ENCODE measurements at regions not wholly inside any gene's neighbourhood (a gene's known extent, or its start where the extent isn't known, plus 50 kb on each side); places are given as distances from the start of the nearest gene placed in this dataset.

GRCh38 chr12:45165284-45165683 lies 50.6 kb upstream of the ANO6 start:
- no peaks in the 10 kb centered on the region for H3K36me3 ChIP-seq
- peaks cover 0 to 17% (median 0%) of the 10 kb centered on the region in 7 donors for H3K27me3 ChIP-seq (replicated peaks in 1 of 7)
- H3K9me3 ChIP-seq, result peaks cover 0 to 12% (median 0%) of the 10 kb centered on the region in 8 donors
- WGBS, 5 donors, result 60 to 93% (median 83%) methylated on average over 1 of the region's 1 CpG
- no peak overlapping the region for H3K4me3 ChIP-seq
- no peak for DNase-seq
- TF ChIP-seq CTCF (IDR thresholded peaks at IDR 0.05 in 8 of 11, conservative IDR thresholded peaks at IDR 0.05 in 3 of 11), result no peak
- no peak for TF ChIP-seq POLR2AphosphoS5 (IDR thresholded peaks at IDR 0.05)
- no peak for TF ChIP-seq POLR2A (IDR thresholded peaks at IDR 0.05)
- H3K27ac ChIP-seq, result no peak overlapping the region
- H3K4me1 ChIP-seq, result no peaks in the 10 kb centered on the region
- intact Hi-C loops (cut with DNase I; ENCODE audit: low total_unique reads), result no loop called here

GRCh38 chr12:45166056-45166455 lies 49.8 kb upstream of the ANO6 start:
- H3K4me3 ChIP-seq, result no peak overlapping the region

More at GRCh38 chr12:45166056-45166455, 49.8 kb upstream of the ANO6 start:
- Histone ChIP-seq H3K36me3 (no peaks in the 10 kb centered on the region), H3K27ac (no peak overlapping the region), H3K4me1 (no peaks in the 10 kb centered on the region), H3K27me3 (replicated peaks in 1 of 7) (peaks cover 0 to 17% (median 0%) of the 10 kb centered on the region in 7 donors), H3K9me3 (peaks cover 0 to 8% (median 0%) of the 10 kb centered on the region in 8 donors)
- no peak for TF ChIP-seq CTCF (IDR thresholded peaks at IDR 0.05 in 8 of 11, conservative IDR thresholded peaks at IDR 0.05 in 3 of 11)
- TF ChIP-seq POLR2A (IDR thresholded peaks at IDR 0.05), result no peak
- no peak for TF ChIP-seq POLR2AphosphoS5 (IDR thresholded peaks at IDR 0.05)
- DNase-seq, result no peak
- intact Hi-C loops (cut with DNase I; ENCODE audit: low total_unique reads), result no loop called here

Small RNA genes in the stretch of these regions (small RNA-seq; reads per million reads assigned to genes)
- gene RNA5SP361, result 0 reads per million in 4 donors

All from spleen (tissue), 11 donors.